PFSK-1 (cell line): ENCODE measurements at regions not wholly inside any gene's neighbourhood (a gene's known extent, or its start where the extent isn't known, plus 50 kb on each side); places are given as distances from the start of the nearest gene placed in this dataset.

Source experiments
- REST ChIP-seq, 2 experiments: IDR thresholded peaks; 2 replicates each; pipeline versions ENCODE4 v1.6.1 to v1.8.0; 2011 to 2012; ENCODE audit warnings: low read depth in 2 of 2, low read length in 2 of 2, control low read depth in 1 of 2, inconsistent platforms in 1 of 2, mild to moderate bottlenecking in 1 of 2, moderate library complexity in 1 of 2; ENCODE audit not compliant: insufficient read depth in 1 of 2
- SIN3A ChIP-seq: IDR thresholded peaks from 2 replicates; pipeline ENCODE4 v1.6.1; 2012; ENCODE audit warnings: mild to moderate bottlenecking, low read length, moderate library complexity, borderline replicate concordance; ENCODE audit not compliant: insufficient read depth

GRCh38 chr20:21947406-21947805, 241.9 kb downstream of the PAX1 start:
- no peak for TF ChIP-seq REST (IDR thresholded peaks at IDR 0.05; ENCODE audit: insufficient read depth in 1 of 2, low read depth in 2 of 2, low read length in 2 of 2)
- no peak for TF ChIP-seq SIN3A
